A549 (cell line): ENCODE measurements at regions not wholly inside any gene's neighbourhood (a gene's known extent, or its start where the extent isn't known, plus 50 kb on each side); places are given as distances from the start of the nearest gene placed in this dataset.

Experiments
- CBX2 ChIP-seq: fragments of 200-600 bp; sonication (generic); IDR thresholded peaks from 2 replicates; pipeline ENCODE4 v1.6.1; 2016; ENCODE audit warnings: low read depth, mild to moderate bottlenecking, borderline replicate concordance
- ESRRA ChIP-seq: fragments of 150-350 bp; IDR thresholded peaks from 2 replicates; pipeline ENCODE4 v1.6.1; 2014; ENCODE audit warnings: mild to moderate bottlenecking, low read length, borderline replicate concordance
- MAZ ChIP-seq: fragments of 150-350 bp; IDR thresholded peaks from 2 replicates; pipeline ENCODE4 v1.6.1; 2014; ENCODE audit warnings: antibody characterized with exemption, low read depth, low read length, borderline replicate concordance
- POLR2A ChIP-seq: IDR thresholded peaks from 2 replicates; pipeline ENCODE4 v1.6.1; 2012; ENCODE audit warnings: mild to moderate bottlenecking, low read length
- RAD21 ChIP-seq, 2 experiments: fragments of >200 bp in 1 of 2; sonication (Bioruptor Twin) in 1 of 2; formaldehyde crosslinking in 1 of 2; IDR thresholded peaks in 1 of 2; conservative IDR thresholded peaks in 1 of 2; 2 replicates in 1 of 2; 3 replicates in 1 of 2; pipeline ENCODE4 v1.6.1; 2012 to 2018; ENCODE audit warnings: inconsistent platforms in 1 of 2
- RCOR1 ChIP-seq: fragments of 150-350 bp; IDR thresholded peaks from 2 replicates; pipeline ENCODE4 v1.6.1; 2014; ENCODE audit warnings: antibody characterized with exemption, low read length, low read depth
- TF ChIP-seq, protein P1 (sequence below): fragments of 450-650 bp; IDR thresholded peaks from 2 replicates; pipeline ENCODE4 v1.6.1; 2014; ENCODE audit warnings: antibody characterized with exemption
- TF ChIP-seq, protein P2 (sequence below): IDR thresholded peaks from 2 replicates; pipeline ENCODE4 v1.6.1; 2012
- TF ChIP-seq, protein P3 (sequence below): fragments of >200 bp; sonication (Bioruptor Twin); formaldehyde crosslinking; IDR thresholded peaks from 3 replicates; pipeline ENCODE4 v1.5.1; 2016
- TF ChIP-seq, protein P4 (sequence below): IDR thresholded peaks from 2 replicates; pipeline ENCODE4 v1.6.1; 2012; ENCODE audit warnings: low read depth, borderline replicate concordance

DNA sequence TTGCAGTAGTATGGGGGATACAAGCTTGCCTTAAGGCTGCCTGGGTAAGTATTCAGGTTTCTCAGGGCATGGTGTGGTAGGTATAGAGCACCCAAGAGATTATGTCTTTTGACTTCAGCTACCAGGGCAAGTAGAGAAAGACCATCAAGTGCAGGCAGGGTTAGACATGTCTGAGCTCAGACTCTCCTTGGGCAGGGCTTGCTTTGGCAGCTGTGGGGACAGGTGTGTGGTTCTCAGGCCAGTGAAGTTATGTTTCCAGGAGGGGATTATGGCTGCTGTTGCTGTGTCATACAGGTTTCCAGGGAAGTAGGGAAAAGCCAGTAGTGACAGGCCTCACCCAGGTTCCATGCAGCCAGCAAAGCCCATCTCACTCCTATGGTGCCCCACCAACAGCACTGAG is 1040.4 kb downstream of the FLRT2 start:
- TF ChIP-seq RAD21 (conservative IDR thresholded peaks at IDR 0.05 in 1 of 2, IDR thresholded peaks at IDR 0.05 in 1 of 2) (no peak), CBX2 (no peak), ESRRA (no peak), POLR2A (no peak), RCOR1 (no peak), MAZ (no peak)
- TF ChIP-seq, protein P1, sequence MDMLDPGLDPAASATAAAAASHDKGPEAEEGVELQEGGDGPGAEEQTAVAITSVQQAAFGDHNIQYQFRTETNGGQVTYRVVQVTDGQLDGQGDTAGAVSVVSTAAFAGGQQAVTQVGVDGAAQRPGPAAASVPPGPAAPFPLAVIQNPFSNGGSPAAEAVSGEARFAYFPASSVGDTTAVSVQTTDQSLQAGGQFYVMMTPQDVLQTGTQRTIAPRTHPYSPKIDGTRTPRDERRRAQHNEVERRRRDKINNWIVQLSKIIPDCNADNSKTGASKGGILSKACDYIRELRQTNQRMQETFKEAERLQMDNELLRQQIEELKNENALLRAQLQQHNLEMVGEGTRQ: no peak
- TF ChIP-seq, protein P2, sequence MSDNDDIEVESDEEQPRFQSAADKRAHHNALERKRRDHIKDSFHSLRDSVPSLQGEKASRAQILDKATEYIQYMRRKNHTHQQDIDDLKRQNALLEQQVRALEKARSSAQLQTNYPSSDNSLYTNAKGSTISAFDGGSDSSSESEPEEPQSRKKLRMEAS: no peak
- TF ChIP-seq, protein P3, sequence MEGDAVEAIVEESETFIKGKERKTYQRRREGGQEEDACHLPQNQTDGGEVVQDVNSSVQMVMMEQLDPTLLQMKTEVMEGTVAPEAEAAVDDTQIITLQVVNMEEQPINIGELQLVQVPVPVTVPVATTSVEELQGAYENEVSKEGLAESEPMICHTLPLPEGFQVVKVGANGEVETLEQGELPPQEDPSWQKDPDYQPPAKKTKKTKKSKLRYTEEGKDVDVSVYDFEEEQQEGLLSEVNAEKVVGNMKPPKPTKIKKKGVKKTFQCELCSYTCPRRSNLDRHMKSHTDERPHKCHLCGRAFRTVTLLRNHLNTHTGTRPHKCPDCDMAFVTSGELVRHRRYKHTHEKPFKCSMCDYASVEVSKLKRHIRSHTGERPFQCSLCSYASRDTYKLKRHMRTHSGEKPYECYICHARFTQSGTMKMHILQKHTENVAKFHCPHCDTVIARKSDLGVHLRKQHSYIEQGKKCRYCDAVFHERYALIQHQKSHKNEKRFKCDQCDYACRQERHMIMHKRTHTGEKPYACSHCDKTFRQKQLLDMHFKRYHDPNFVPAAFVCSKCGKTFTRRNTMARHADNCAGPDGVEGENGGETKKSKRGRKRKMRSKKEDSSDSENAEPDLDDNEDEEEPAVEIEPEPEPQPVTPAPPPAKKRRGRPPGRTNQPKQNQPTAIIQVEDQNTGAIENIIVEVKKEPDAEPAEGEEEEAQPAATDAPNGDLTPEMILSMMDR: no peak
- TF ChIP-seq, protein P4, sequence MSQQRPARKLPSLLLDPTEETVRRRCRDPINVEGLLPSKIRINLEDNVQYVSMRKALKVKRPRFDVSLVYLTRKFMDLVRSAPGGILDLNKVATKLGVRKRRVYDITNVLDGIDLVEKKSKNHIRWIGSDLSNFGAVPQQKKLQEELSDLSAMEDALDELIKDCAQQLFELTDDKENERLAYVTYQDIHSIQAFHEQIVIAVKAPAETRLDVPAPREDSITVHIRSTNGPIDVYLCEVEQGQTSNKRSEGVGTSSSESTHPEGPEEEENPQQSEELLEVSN: no peak
